ENCODE measurements at regions not wholly inside any gene's neighbourhood (a gene's known extent, or its start where the extent isn't known, plus 50 kb on each side); places are given as distances from the start of the nearest gene placed in this dataset.

GRCh38 chr19:5396963-5397362 lies 56.4 kb upstream of the PTPRS start:
- Histone ChIP-seq H4K91ac (ENCODE audit: insufficient read depth, low read depth, low read length) (no peak overlapping the region), H3K4me3 (ENCODE audit: insufficient read depth, low read depth, low read length) (no peak overlapping the region), H3K4me1 (ENCODE audit: control insufficient read depth, insufficient read depth, low read length) (no peaks in the 10 kb centered on the region), H3K9me1 (ENCODE audit: insufficient read depth, low read length) (no peaks in the 10 kb centered on the region), H3K9ac (ENCODE audit: low read depth, low read length) (no peak overlapping the region), H4K20me1 (ENCODE audit: insufficient read depth, low read length) (no peaks in the 10 kb centered on the region), H3K9me3 (ENCODE audit: control insufficient read depth, insufficient read depth, low read length) (peaks cover 2% of the 10 kb centered on the region; the same call in 1 of the 2 replicates), H3K23ac (ENCODE audit: low read depth, low read length) (no peak overlapping the region), H4K8ac (ENCODE audit: low read depth in 2 of 2, low read length in 2 of 2) (no peak overlapping the region), H4K5ac (ENCODE audit: low read depth, low read length) (no peak overlapping the region), H2BK5ac (ENCODE audit: low read depth, low read length, poor library complexity, severe bottlenecking) (no peak overlapping the region), H3K4ac (ENCODE audit: low read depth, low read length) (no peak overlapping the region), H2BK15ac (ENCODE audit: low read depth, low read length) (no peak overlapping the region), H3K36me3 (ENCODE audit: control insufficient read depth, insufficient read depth, low read length) (no peaks in the 10 kb centered on the region), H2BK20ac (ENCODE audit: low read depth, low read length) (no peak overlapping the region), H3K27ac (ENCODE audit: insufficient read depth, low read length) (no peak overlapping the region), H2BK120ac (ENCODE audit: low read depth, low read length) (no peak overlapping the region), H3K27me3 (ENCODE audit: control insufficient read depth, insufficient read depth, low read length) (peaks cover 65% of the 10 kb centered on the region), H3K18ac (ENCODE audit: low read depth, low read length) (no peak overlapping the region), H2AK5ac (ENCODE audit: low read depth, low read length) (no peak overlapping the region), H3K14ac (replicated peaks; ENCODE audit: low read depth, low read length) (no peak overlapping the region), H3K79me1 (ENCODE audit: low read depth in 1 of 2, low read length in 2 of 2) (no peaks in the 10 kb centered on the region), H3K56ac (ENCODE audit: extremely low read depth, insufficient read depth, low read length) (no peak overlapping the region), H3K4me2 (ENCODE audit: low read depth, low read length) (no peak overlapping the region), H2AFZ (replicated peaks; ENCODE audit: low read length, poor library complexity) (no peak overlapping the region), H2AK9ac (replicated peaks; ENCODE audit: low read depth, low read length, poor library complexity) (no peak overlapping the region)
- no peak for ATAC-seq (ENCODE audit: low read depth)
- WGBS, 2 experiments (ENCODE audit: extremely low coverage in 2 of 2, insufficient read length in 1 of 2), result no CpG with 5 or more reads among the region's 3 CpGs
- dilution Hi-C loops (cut with HindIII; ENCODE audit: low sequenced_read_pairs, unreplicated experiment), result no loop called here
- in situ Hi-C loops (cut with MboI; ENCODE audit: low sequenced_read_pairs), result no loop called here
- DNase-seq, result no peak
- BruUV-seq (replicated peaks), result no TSS peak
- TF ChIP-seq NFE2L2 (IDR thresholded peaks at IDR 0.05; ENCODE audit: low read depth, low read length) (no peak), CHD1 (IDR thresholded peaks at IDR 0.05; ENCODE audit: low read depth, low read length) (no peak), MAFK (IDR thresholded peaks at IDR 0.05; ENCODE audit: low read depth, low read length) (no peak), MAZ (IDR thresholded peaks at IDR 0.05; ENCODE audit: borderline replicate concordance, low read depth, low read length) (no peak), FOS (IDR thresholded peaks at IDR 0.05; ENCODE audit: low read depth, low read length) (no peak), RFX5 (IDR thresholded peaks at IDR 0.05; ENCODE audit: low read depth, low read length) (no peak), BHLHE40 (IDR thresholded peaks at IDR 0.05; ENCODE audit: low read depth, low read length) (no peak), MXI1 (IDR thresholded peaks at IDR 0.05; ENCODE audit: borderline replicate concordance, low read depth, low read length) (no peak), POLR2A (IDR thresholded peaks at IDR 0.05; ENCODE audit: low read depth, low read length) (no peak), SMC3 (IDR thresholded peaks at IDR 0.05; ENCODE audit: low read depth, low read length) (no peak), RAD21 (IDR thresholded peaks at IDR 0.05; ENCODE audit: low read length) (no peak), RCOR1 (IDR thresholded peaks at IDR 0.05; ENCODE audit: insufficient replicate concordance, low read length) (no peak), CEBPB (IDR thresholded peaks at IDR 0.05; ENCODE audit: low read depth, low read length) (no peak)
- TF ChIP-seq, protein P1, sequence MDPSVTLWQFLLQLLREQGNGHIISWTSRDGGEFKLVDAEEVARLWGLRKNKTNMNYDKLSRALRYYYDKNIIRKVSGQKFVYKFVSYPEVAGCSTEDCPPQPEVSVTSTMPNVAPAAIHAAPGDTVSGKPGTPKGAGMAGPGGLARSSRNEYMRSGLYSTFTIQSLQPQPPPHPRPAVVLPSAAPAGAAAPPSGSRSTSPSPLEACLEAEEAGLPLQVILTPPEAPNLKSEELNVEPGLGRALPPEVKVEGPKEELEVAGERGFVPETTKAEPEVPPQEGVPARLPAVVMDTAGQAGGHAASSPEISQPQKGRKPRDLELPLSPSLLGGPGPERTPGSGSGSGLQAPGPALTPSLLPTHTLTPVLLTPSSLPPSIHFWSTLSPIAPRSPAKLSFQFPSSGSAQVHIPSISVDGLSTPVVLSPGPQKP (IDR thresholded peaks at IDR 0.05; ENCODE audit: borderline replicate concordance, low read depth, low read length), result no peak
- TF ChIP-seq, protein P2, sequence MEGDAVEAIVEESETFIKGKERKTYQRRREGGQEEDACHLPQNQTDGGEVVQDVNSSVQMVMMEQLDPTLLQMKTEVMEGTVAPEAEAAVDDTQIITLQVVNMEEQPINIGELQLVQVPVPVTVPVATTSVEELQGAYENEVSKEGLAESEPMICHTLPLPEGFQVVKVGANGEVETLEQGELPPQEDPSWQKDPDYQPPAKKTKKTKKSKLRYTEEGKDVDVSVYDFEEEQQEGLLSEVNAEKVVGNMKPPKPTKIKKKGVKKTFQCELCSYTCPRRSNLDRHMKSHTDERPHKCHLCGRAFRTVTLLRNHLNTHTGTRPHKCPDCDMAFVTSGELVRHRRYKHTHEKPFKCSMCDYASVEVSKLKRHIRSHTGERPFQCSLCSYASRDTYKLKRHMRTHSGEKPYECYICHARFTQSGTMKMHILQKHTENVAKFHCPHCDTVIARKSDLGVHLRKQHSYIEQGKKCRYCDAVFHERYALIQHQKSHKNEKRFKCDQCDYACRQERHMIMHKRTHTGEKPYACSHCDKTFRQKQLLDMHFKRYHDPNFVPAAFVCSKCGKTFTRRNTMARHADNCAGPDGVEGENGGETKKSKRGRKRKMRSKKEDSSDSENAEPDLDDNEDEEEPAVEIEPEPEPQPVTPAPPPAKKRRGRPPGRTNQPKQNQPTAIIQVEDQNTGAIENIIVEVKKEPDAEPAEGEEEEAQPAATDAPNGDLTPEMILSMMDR (conservative IDR thresholded peaks at IDR 0.05; ENCODE audit: low read depth, low read length), result no peak
- intact Hi-C loops (cut with micrococcal nuclease), result no loop called here
- POLR2A ChIA-PET (ENCODE audit: unreplicated experiment), result no interaction called here
- CTCF ChIA-PET, result no interaction called here

All from IMR-90 (cell line).